ENCODE measurements at regions not wholly inside any gene's neighbourhood (a gene's known extent, or its start where the extent isn't known, plus 50 kb on each side); places are given as distances from the start of the nearest gene placed in this dataset.

- Mint-ChIP-seq H3K27ac (no peak overlapping the region), H3K9me3 (peaks cover 11% of the 10 kb centered on the region), H3K4me3 (no peak overlapping the region), H3K27me3 (no peaks in the 10 kb centered on the region), H3K36me3 (ENCODE audit: low read depth) (no peaks in the 10 kb centered on the region), H3K4me1 (ENCODE audit: low read depth) (peaks cover 24% of the 10 kb centered on the region)
- TF ChIP-seq, protein P1, sequence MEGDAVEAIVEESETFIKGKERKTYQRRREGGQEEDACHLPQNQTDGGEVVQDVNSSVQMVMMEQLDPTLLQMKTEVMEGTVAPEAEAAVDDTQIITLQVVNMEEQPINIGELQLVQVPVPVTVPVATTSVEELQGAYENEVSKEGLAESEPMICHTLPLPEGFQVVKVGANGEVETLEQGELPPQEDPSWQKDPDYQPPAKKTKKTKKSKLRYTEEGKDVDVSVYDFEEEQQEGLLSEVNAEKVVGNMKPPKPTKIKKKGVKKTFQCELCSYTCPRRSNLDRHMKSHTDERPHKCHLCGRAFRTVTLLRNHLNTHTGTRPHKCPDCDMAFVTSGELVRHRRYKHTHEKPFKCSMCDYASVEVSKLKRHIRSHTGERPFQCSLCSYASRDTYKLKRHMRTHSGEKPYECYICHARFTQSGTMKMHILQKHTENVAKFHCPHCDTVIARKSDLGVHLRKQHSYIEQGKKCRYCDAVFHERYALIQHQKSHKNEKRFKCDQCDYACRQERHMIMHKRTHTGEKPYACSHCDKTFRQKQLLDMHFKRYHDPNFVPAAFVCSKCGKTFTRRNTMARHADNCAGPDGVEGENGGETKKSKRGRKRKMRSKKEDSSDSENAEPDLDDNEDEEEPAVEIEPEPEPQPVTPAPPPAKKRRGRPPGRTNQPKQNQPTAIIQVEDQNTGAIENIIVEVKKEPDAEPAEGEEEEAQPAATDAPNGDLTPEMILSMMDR (IDR thresholded peaks at IDR 0.05) = no peak
- Histone ChIP-seq H3K9me3 (ENCODE audit: control insufficient read depth in 1 of 2, insufficient read depth in 1 of 2, low read length in 2 of 2) (peaks cover 8 to 19% of the 10 kb centered on the region in 2 experiments), H3K27ac (ENCODE audit: low read depth in 1 of 2, low read length in 2 of 2) (no peak overlapping the region), H3K27me3 (ENCODE audit: control insufficient read depth in 1 of 2, insufficient read depth in 2 of 2, low read length in 2 of 2) (peaks cover 5% of the 10 kb centered on the region in 2 experiments), H3K4me3 (ENCODE audit: low read length) (no peak overlapping the region), H3K36me3 (ENCODE audit: insufficient read depth, low read length) (no peaks in the 10 kb centered on the region), H3K4me1 (ENCODE audit: insufficient read depth, low read length) (peaks cover 19% of the 10 kb centered on the region)
- ChIA-PET CTCF (no interaction called here), POLR2A (no interaction called here)
- intact Hi-C loops (cut with DNase I, micrococcal nuclease) = loop anchor here in 1 of 2 experiments (10.0 kb wide), 1 partner anchor 54 kb away; no protein-coding TSS in a partner anchor
- no peak for ATAC-seq (ENCODE audit: poor library complexity)
- no peak for DNase-seq
These were observed 259.4 kb upstream of the TNRC6C start for GRCh38 chr17:77698903-77699623.

DNA sequence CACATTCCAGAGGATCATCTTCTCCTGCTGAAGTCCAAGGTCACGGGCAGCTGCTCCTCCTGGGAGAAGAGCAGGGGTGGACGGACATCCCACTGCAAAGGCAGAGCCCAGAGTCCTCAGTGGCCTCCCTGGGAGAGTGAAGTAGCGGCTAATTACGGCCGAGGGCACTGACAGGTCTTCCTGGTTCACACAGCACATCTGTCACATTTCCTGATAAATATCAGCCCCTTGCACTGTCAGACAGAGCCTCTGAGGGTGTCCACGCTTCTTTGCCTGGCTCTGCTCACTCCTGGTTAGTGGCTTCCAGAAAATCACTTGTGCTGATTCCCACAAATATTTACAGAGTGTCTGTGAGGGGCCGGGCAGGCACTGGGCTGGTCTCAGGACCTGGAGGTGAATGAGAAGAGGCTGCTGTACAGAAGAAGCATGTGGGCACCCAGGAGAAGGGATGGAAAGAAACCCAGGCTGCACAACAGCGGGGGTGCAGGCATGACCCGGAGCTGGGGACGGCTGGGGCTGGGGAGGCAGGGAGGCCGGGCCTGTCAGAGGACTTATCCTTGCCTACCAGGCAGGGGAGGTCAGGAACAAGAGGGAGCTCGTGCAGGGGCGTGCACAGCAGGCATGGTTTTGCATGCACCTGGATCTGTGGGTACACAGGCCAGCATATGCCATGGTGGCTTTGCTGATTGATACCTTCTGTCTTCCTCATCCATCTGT, 258.2 kb upstream of the TNRC6C start:
- CTCF ChIA-PET = no interaction called here
- DNase-seq (no peak), ATAC-seq (ENCODE audit: poor library complexity) (no peak)
- POLR2A ChIA-PET = interaction anchor here (1.5 kb wide), 1 partner anchor 33 kb away, joined by 4 read pairs; no protein-coding TSS in a partner anchor
- H3K36me3 ChIP-seq (ENCODE audit: insufficient read depth, low read length) = no peaks in the 10 kb centered on the region
- no peak overlapping the region for H3K27ac Mint-ChIP-seq
- H3K9me3 Mint-ChIP-seq = peaks cover 15% of the 10 kb centered on the region
- H3K36me3 Mint-ChIP-seq (ENCODE audit: low read depth) = no peaks in the 10 kb centered on the region
- no peaks in the 10 kb centered on the region for H3K27me3 Mint-ChIP-seq
- no peak overlapping the region for H3K27ac ChIP-seq (ENCODE audit: low read depth in 1 of 2, low read length in 2 of 2)
- H3K4me3 ChIP-seq (ENCODE audit: low read length) = no peak overlapping the region
- H3K4me1 Mint-ChIP-seq (ENCODE audit: low read depth) = peaks cover 24% of the 10 kb centered on the region
- H3K4me1 ChIP-seq (ENCODE audit: insufficient read depth, low read length) = peaks cover 19% of the 10 kb centered on the region
- H3K4me3 Mint-ChIP-seq = no peak overlapping the region
- H3K27me3 ChIP-seq (ENCODE audit: control insufficient read depth in 1 of 2, insufficient read depth in 2 of 2, low read length in 2 of 2) = peaks cover under 1 to 5% of the 10 kb centered on the region in 2 experiments
- TF ChIP-seq, protein P1 (IDR thresholded peaks at IDR 0.05) = no peak
- intact Hi-C loops (cut with DNase I, micrococcal nuclease) = no loop called here
- peaks cover 18 to 31% of the 10 kb centered on the region in 2 experiments for H3K9me3 ChIP-seq (ENCODE audit: control insufficient read depth in 1 of 2, insufficient read depth in 1 of 2, low read length in 2 of 2)

DNA sequence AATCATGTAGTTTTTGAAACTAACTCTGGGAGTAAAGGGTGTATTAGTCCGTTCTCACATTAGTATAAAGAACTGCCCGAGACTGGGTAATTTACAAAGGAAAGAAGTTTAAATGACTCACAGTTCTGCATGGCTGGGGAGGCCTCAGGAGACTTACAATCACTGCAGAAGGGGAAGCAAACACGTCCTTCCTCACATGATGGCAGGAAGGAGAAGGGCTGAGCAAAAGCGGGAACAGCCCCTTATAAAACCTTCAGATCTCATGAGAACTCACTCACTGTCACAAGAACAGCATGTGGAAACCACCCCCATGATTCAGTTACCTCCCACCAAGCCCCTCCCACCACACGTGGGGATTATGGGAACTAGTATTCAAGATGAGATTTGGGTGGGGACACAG, 256.5 kb upstream of the TNRC6C start:
- ChIA-PET CTCF (no interaction called here), POLR2A (no interaction called here)
- no peak overlapping the region for H3K4me3 Mint-ChIP-seq
- H3K4me1 Mint-ChIP-seq (ENCODE audit: low read depth) = peaks cover 8% of the 10 kb centered on the region
- no peak for DNase-seq
- Histone ChIP-seq H3K4me1 (ENCODE audit: insufficient read depth, low read length) (peaks cover 8% of the 10 kb centered on the region), H3K27me3 (ENCODE audit: control insufficient read depth in 1 of 2, insufficient read depth in 2 of 2, low read length in 2 of 2) (peaks cover 2 to 5% of the 10 kb centered on the region in 2 experiments), H3K4me3 (ENCODE audit: low read length) (no peak overlapping the region), H3K27ac (ENCODE audit: low read depth in 1 of 2, low read length in 2 of 2) (no peak overlapping the region), H3K9me3 (ENCODE audit: control insufficient read depth in 1 of 2, insufficient read depth in 1 of 2, low read length in 2 of 2) (peaks cover 21 to 32% of the 10 kb centered on the region in 2 experiments), H3K36me3 (ENCODE audit: insufficient read depth, low read length) (no peaks in the 10 kb centered on the region)
- no peak overlapping the region for H3K27ac Mint-ChIP-seq
- TF ChIP-seq, protein P1 (IDR thresholded peaks at IDR 0.05) = no peak
- peaks cover 15% of the 10 kb centered on the region for H3K9me3 Mint-ChIP-seq
- intact Hi-C loops (cut with DNase I, micrococcal nuclease) = no loop called here
- no peaks in the 10 kb centered on the region for H3K27me3 Mint-ChIP-seq
- no peaks in the 10 kb centered on the region for H3K36me3 Mint-ChIP-seq (ENCODE audit: low read depth)
- no peak for ATAC-seq (ENCODE audit: poor library complexity)
